ENCODE measurements at regions not wholly inside any gene's neighbourhood (a gene's known extent, or its start where the extent isn't known, plus 50 kb on each side); places are given as distances from the start of the nearest gene placed in this dataset.

- no peak for TF ChIP-seq CTCF (IDR thresholded peaks at IDR 0.05)
- TF ChIP-seq POLR2A (IDR thresholded peaks at IDR 0.05): no peak
Observed at GRCh38 chr10:4230036-4230435, 445.0 kb upstream of the KLF6 start.

Data from sigmoid colon (tissue), 3 donors.